Calu3 (cell line): ENCODE measurements at regions not wholly inside any gene's neighbourhood (a gene's known extent, or its start where the extent isn't known, plus 50 kb on each side); places are given as distances from the start of the nearest gene placed in this dataset.

Source experiments
- BruUV-seq: library from RNA; stranded (reverse); fragments of 400-500 nt; replicated peaks from 2 replicates; lab custom pipeline; 2021; lab: Mats Ljungman, UMichigan
- CTCF ChIA-PET: fragments of 300-600 bp; sonication (Branson Sonifier 250); formaldehyde crosslinking; loops from one replicate; lab custom pipeline; 2022; ENCODE audit warnings: antibody characterized with exemption; lab: Charles Lee
- DNase-seq: peaks from one replicate; pipeline ENCODE4 v3.0.0; 2022
- H3K27ac Mint-ChIP-seq: one replicate; pipeline ENCODE4 v1.8.0; 2022; ENCODE audit warnings: mixed read lengths; ENCODE audit not compliant: unreplicated experiment
- H3K27me3 Mint-ChIP-seq: one replicate; pipeline ENCODE4 v1.8.0; 2022; ENCODE audit warnings: mixed read lengths; ENCODE audit not compliant: unreplicated experiment
- H3K36me3 Mint-ChIP-seq: one replicate; pipeline ENCODE4 v1.8.0; 2022; ENCODE audit warnings: mild to moderate bottlenecking, moderate library complexity, mixed read lengths; ENCODE audit not compliant: insufficient read depth, unreplicated experiment
- H3K4me1 Mint-ChIP-seq: one replicate; pipeline ENCODE4 v1.8.0; 2022; ENCODE audit warnings: mild to moderate bottlenecking, low read depth, mixed read lengths; ENCODE audit not compliant: unreplicated experiment
- H3K4me3 Mint-ChIP-seq: one replicate; pipeline ENCODE4 v1.8.0; 2022; ENCODE audit warnings: mild to moderate bottlenecking, low read depth, moderate library complexity, mixed read lengths; ENCODE audit not compliant: unreplicated experiment
- H3K9me3 Mint-ChIP-seq: one replicate; pipeline ENCODE4 v1.8.0; 2022; ENCODE audit warnings: low read depth, mixed read lengths; ENCODE audit not compliant: unreplicated experiment
- intact Hi-C: fragments of 100-400 bp; cut with micrococcal nuclease; formaldehyde crosslinking; loops from one replicate; pipeline ENCODE4 v1.10.0; 2022; ENCODE audit not compliant: unreplicated experiment
- TF ChIP-seq, protein P1 (sequence below): fragments of 200-600 bp; IDR thresholded peaks from one replicate; pipeline ENCODE4 v1.8.0; 2022; ENCODE audit warnings: antibody characterized with exemption; ENCODE audit not compliant: unreplicated experiment

DNA sequence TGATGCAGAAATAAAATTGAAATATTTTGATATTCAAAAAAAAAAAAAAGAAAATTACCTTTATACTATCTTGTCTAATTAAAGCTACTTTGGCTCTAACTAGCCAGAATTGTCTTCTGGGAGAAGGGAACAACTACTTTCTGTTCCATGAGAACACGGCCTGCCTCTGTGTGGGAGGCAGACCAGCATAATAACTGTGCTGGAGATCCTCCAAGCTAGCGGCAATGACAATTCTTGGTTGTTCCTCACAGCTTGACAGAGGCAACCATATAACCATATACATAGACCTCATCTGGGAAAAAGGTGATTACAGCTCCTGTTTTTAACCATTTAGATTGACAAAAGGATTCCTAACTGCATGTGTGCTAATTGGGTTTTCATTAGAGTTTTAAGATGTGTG is 95.7 kb downstream of the RBMX2 start:
- DNase-seq: no peak
- BruUV-seq: no TSS peak
- no peaks in the 10 kb centered on the region for H3K4me1 Mint-ChIP-seq
- CTCF ChIA-PET: no interaction called here
- no peaks in the 10 kb centered on the region for H3K36me3 Mint-ChIP-seq
- intact Hi-C loops: no loop called here
- H3K4me3 Mint-ChIP-seq: no peak overlapping the region
- peaks cover 19% of the 10 kb centered on the region for H3K27me3 Mint-ChIP-seq
- TF ChIP-seq, protein P1, sequence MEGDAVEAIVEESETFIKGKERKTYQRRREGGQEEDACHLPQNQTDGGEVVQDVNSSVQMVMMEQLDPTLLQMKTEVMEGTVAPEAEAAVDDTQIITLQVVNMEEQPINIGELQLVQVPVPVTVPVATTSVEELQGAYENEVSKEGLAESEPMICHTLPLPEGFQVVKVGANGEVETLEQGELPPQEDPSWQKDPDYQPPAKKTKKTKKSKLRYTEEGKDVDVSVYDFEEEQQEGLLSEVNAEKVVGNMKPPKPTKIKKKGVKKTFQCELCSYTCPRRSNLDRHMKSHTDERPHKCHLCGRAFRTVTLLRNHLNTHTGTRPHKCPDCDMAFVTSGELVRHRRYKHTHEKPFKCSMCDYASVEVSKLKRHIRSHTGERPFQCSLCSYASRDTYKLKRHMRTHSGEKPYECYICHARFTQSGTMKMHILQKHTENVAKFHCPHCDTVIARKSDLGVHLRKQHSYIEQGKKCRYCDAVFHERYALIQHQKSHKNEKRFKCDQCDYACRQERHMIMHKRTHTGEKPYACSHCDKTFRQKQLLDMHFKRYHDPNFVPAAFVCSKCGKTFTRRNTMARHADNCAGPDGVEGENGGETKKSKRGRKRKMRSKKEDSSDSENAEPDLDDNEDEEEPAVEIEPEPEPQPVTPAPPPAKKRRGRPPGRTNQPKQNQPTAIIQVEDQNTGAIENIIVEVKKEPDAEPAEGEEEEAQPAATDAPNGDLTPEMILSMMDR: no peak
- no peak overlapping the region for H3K27ac Mint-ChIP-seq
- H3K9me3 Mint-ChIP-seq: no peaks in the 10 kb centered on the region

DNA sequence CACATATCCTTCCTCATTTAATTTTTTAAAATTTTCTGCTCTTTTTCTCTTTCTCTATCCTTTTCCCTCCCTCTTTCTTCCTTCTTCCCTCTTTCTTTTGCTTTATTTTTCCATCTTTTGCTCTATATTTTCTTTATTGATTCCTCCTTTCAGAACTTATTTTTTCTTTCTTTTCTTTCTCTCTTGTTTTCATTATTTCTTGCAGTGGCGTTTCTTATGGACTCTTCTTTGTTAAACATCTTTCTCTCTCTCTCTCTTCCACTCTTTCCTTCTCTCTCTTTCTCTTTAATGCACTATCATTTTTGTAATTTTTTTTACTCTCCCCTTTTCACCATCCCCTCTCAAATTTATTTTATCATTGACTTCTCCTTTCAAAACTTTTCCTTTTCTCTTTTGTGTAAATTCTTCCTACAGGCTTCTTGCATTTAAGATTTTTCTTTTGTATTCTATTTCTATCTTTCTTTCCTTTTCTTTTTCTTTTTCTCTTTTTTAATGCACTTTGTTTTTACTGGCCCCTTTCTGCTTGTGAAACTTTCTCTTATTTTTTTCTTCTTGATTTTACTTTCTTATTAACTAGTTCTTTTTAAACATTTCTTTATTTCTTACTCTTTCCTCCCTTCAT is 97.0 kb downstream of the RBMX2 start:
- BruUV-seq: no TSS peak
- DNase-seq: no peak
- CTCF ChIA-PET: no interaction called here
- Mint-ChIP-seq H3K27me3 (peaks cover 6% of the 10 kb centered on the region), H3K9me3 (no peaks in the 10 kb centered on the region), H3K27ac (no peak overlapping the region), H3K4me3 (no peak overlapping the region), H3K4me1 (no peaks in the 10 kb centered on the region), H3K36me3 (no peaks in the 10 kb centered on the region)
- intact Hi-C loops: no loop called here
- TF ChIP-seq, protein P1: no peak

DNA sequence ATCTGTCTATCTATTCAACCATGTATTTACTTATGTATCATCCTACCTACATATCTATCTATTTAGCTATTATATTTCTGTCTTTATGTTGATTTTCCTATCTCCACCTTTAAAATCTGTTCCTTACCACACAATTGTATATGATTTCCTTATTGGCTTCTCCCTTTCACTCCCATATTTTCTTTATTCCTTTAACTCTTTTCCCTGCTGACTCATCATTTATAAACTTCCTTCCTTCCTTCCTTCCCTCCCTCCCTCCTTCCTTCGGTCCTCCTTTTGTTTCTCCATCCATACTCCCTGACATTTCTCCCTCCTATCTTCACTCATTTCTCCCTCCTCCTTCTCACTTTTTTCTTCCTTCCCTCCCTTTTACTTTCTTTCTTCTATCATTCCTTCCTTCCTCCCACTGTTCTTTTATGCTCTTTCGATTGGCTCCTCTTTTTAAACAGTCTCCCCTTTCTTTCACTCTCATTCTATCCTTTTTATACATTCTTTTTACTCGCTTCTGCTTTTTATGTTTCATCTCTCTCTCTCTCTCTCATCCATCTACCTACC is 100.3 kb downstream of the RBMX2 start:
- no TSS peak for BruUV-seq
- no peaks in the 10 kb centered on the region for H3K9me3 Mint-ChIP-seq
- H3K27me3 Mint-ChIP-seq: no peaks in the 10 kb centered on the region
- no peak overlapping the region for H3K27ac Mint-ChIP-seq
- TF ChIP-seq, protein P1: no peak
- intact Hi-C loops: no loop called here
- no peak for DNase-seq
- H3K4me3 Mint-ChIP-seq: no peak overlapping the region
- CTCF ChIA-PET: no interaction called here
- H3K4me1 Mint-ChIP-seq: no peaks in the 10 kb centered on the region
- no peaks in the 10 kb centered on the region for H3K36me3 Mint-ChIP-seq

DNA sequence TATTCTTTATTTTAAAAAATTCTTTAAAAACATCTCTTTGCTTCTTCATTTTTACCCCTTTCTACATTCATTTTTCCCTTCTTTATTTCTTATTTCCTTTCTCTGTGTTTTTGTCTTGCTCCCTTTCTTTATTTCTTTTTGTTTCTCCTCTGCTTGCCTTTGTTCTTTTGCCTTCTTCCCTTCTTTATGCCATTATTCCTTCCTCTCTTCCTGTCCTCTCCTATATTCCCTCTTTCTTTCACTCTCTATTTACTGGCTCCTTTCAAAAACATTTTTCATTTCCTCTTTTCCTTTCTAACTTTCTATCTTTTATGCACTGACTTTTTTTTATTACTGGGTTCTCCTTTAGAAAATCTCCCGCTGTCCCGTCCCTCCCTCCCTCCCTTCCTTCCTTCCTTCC is 102.2 kb downstream of the RBMX2 start:
- Mint-ChIP-seq H3K36me3 (no peaks in the 10 kb centered on the region), H3K4me1 (no peaks in the 10 kb centered on the region), H3K27me3 (no peaks in the 10 kb centered on the region), H3K27ac (no peak overlapping the region), H3K9me3 (no peaks in the 10 kb centered on the region), H3K4me3 (no peak overlapping the region)
- intact Hi-C loops: no loop called here
- CTCF ChIA-PET: no interaction called here
- no peak for DNase-seq
- no TSS peak for BruUV-seq
- TF ChIP-seq, protein P1: no peak
